IMR-90 (cell line): ENCODE measurements at regions not wholly inside any gene's neighbourhood (a gene's known extent, or its start where the extent isn't known, plus 50 kb on each side); places are given as distances from the start of the nearest gene placed in this dataset.

Experiments
- ATAC-seq: fragments of 200-7000 bp; cut with Tn5 transposase; 2 replicates; pipeline ENCODE4 v1.9.1; 2020; ENCODE audit warnings: low read depth, mild to moderate bottlenecking, moderate library complexity
- BruUV-seq: library from RNA; stranded (reverse); fragments of 400-500 nt; replicated peaks from 2 replicates; lab custom pipeline; 2021; lab: Mats Ljungman, UMichigan
- CTCF ChIA-PET: fragments of 300-600 bp; formaldehyde crosslinking; extraction: SDS; loops from one replicate; lab custom pipeline; 2021; ENCODE audit warnings: antibody characterized with exemption; lab: Yijun Ruan, JAX
- POLR2A ChIA-PET: fragments of 300-600 bp; sonication (Branson Sonifier 250); formaldehyde crosslinking; loops from one replicate; lab custom pipeline; 2022; ENCODE audit warnings: antibody characterized with exemption; ENCODE audit not compliant: unreplicated experiment; lab: Charles Lee
- DNase-seq: peaks from one replicate; pipeline ENCODE4 v3.0.0; 2013
- H2AFZ ChIP-seq: replicated peaks from 2 replicates; pipeline ENCODE3; 2013; ENCODE audit warnings: low read length, mild to moderate bottlenecking; ENCODE audit not compliant: poor library complexity
- H2AK5ac ChIP-seq: 2 replicates; pipeline ENCODE4 v1.6.1; 2013; ENCODE audit warnings: low read depth, low read length, inconsistent platforms
- H2AK9ac ChIP-seq: replicated peaks from 2 replicates; pipeline ENCODE3; 2013; ENCODE audit warnings: mild to moderate bottlenecking, low read depth, low read length, moderate library complexity; ENCODE audit not compliant: poor library complexity
- H2BK120ac ChIP-seq: 2 replicates; pipeline ENCODE4 v1.6.1; 2013; ENCODE audit warnings: low read depth, low read length, inconsistent platforms
- H2BK15ac ChIP-seq: 3 replicates; pipeline ENCODE4 v1.6.1; 2013; ENCODE audit warnings: low read depth, low read length, inconsistent platforms
- H2BK20ac ChIP-seq: 2 replicates; pipeline ENCODE4 v1.6.1; 2013; ENCODE audit warnings: low read depth, mild to moderate bottlenecking, inconsistent platforms, low read length, moderate library complexity
- H2BK5ac ChIP-seq: 2 replicates; pipeline ENCODE4 v1.6.1; 2013; ENCODE audit warnings: mild to moderate bottlenecking, low read depth, low read length, inconsistent platforms; ENCODE audit not compliant: poor library complexity, severe bottlenecking
- H3K14ac ChIP-seq: replicated peaks from 2 replicates; pipeline ENCODE4 v1.6.1; 2013; ENCODE audit warnings: low read depth, low read length, inconsistent platforms
- H3K18ac ChIP-seq: 2 replicates; pipeline ENCODE4 v1.6.1; 2013; ENCODE audit warnings: low read depth, low read length, control low read depth
- H3K23ac ChIP-seq: 2 replicates; pipeline ENCODE4 v1.6.1; 2013; ENCODE audit warnings: low read depth, low read length, inconsistent platforms
- H3K27ac ChIP-seq: 2 replicates; pipeline ENCODE4 v1.5.1; 2013; ENCODE audit warnings: mild to moderate bottlenecking, control low read depth, low read length; ENCODE audit not compliant: insufficient read depth
- H3K27me3 ChIP-seq: 2 replicates; pipeline ENCODE4 v1.6.1; 2013; ENCODE audit warnings: low read length; ENCODE audit not compliant: control insufficient read depth, insufficient read depth
- H3K36me3 ChIP-seq: 2 replicates; pipeline ENCODE4 v1.6.1; 2013; ENCODE audit warnings: low read length, mixed read lengths; ENCODE audit not compliant: control insufficient read depth, insufficient read depth
- H3K4ac ChIP-seq: 2 replicates; pipeline ENCODE4 v1.6.1; 2013; ENCODE audit warnings: low read depth, low read length, inconsistent platforms
- H3K4me1 ChIP-seq: 2 replicates; pipeline ENCODE4 v1.6.1; 2013; ENCODE audit warnings: low read length, mixed read lengths; ENCODE audit not compliant: control insufficient read depth, insufficient read depth
- H3K4me2 ChIP-seq: 2 replicates; pipeline ENCODE4 v1.6.1; 2013; ENCODE audit warnings: low read depth, mild to moderate bottlenecking, control low read depth, low read length, moderate library complexity
- H3K4me3 ChIP-seq: 2 replicates; pipeline ENCODE4 v1.5.1; 2013; ENCODE audit warnings: low read depth, mild to moderate bottlenecking, control low read depth, low read length, moderate library complexity; ENCODE audit not compliant: insufficient read depth
- H3K56ac ChIP-seq: 2 replicates; pipeline ENCODE4 v1.6.1; 2013; ENCODE audit warnings: low read length, inconsistent platforms; ENCODE audit not compliant: insufficient read depth; ENCODE audit errors: extremely low read depth
- H3K79me1 ChIP-seq, 2 experiments: 2 replicates each; pipeline ENCODE4 v1.6.1; 2013; ENCODE audit warnings: low read length in 2 of 2, inconsistent platforms in 1 of 2, low read depth in 1 of 2
- H3K9ac ChIP-seq: 2 replicates; pipeline ENCODE4 v1.6.1; 2013; ENCODE audit warnings: low read depth, low read length, control low read depth
- H3K9me1 ChIP-seq: 2 replicates; pipeline ENCODE4 v1.6.1; 2013; ENCODE audit warnings: low read length, inconsistent platforms; ENCODE audit not compliant: insufficient read depth
- H3K9me3 ChIP-seq: 2 replicates; pipeline ENCODE4 v1.6.1; 2013; ENCODE audit warnings: low read length; ENCODE audit not compliant: control insufficient read depth, insufficient read depth
- H4K20me1 ChIP-seq: 2 replicates; pipeline ENCODE4 v1.6.1; 2013; ENCODE audit warnings: low read length, inconsistent platforms; ENCODE audit not compliant: insufficient read depth
- H4K5ac ChIP-seq: 2 replicates; pipeline ENCODE4 v1.6.1; 2013; ENCODE audit warnings: mild to moderate bottlenecking, low read depth, low read length, control low read depth
- H4K8ac ChIP-seq, 2 experiments: 2 replicates each; pipeline ENCODE4 v1.6.1; 2013; ENCODE audit warnings: low read depth in 2 of 2, low read length in 2 of 2, control low read depth in 1 of 2, inconsistent platforms in 1 of 2
- H4K91ac ChIP-seq: 2 replicates; pipeline ENCODE4 v1.6.1; 2013; ENCODE audit warnings: low read depth, low read length, inconsistent platforms; ENCODE audit not compliant: insufficient read depth
- BHLHE40 ChIP-seq: fragments of 150-350 bp; IDR thresholded peaks from 2 replicates; pipeline ENCODE4 v1.6.1; 2016; ENCODE audit warnings: mild to moderate bottlenecking, low read depth, low read length
- CEBPB ChIP-seq: IDR thresholded peaks from 2 replicates; pipeline ENCODE4 v1.6.1; 2012; ENCODE audit warnings: low read depth, low read length, improper control_type of control experiment
- CHD1 ChIP-seq: IDR thresholded peaks from 2 replicates; pipeline ENCODE4 v1.6.1; 2012; ENCODE audit warnings: low read depth, low read length, improper control_type of control experiment
- FOS ChIP-seq: fragments of 150-350 bp; IDR thresholded peaks from 2 replicates; pipeline ENCODE4 v1.6.1; 2016; ENCODE audit warnings: low read depth, low read length
- MAFK ChIP-seq: IDR thresholded peaks from 2 replicates; pipeline ENCODE4 v1.6.1; 2012; ENCODE audit warnings: low read depth, low read length, improper control_type of control experiment
- MAZ ChIP-seq: IDR thresholded peaks from 2 replicates; pipeline ENCODE4 v1.6.1; 2012; ENCODE audit warnings: low read depth, mild to moderate bottlenecking, low read length, improper control_type of control experiment, moderate library complexity, borderline replicate concordance
- MXI1 ChIP-seq: IDR thresholded peaks from 2 replicates; pipeline ENCODE4 v1.6.1; 2012; ENCODE audit warnings: low read depth, mild to moderate bottlenecking, low read length, moderate library complexity, borderline replicate concordance
- NFE2L2 ChIP-seq: fragments of 150-350 bp; IDR thresholded peaks from 2 replicates; pipeline ENCODE4 v1.6.1; 2016; ENCODE audit warnings: low read depth, mild to moderate bottlenecking, low read length
- POLR2A ChIP-seq: IDR thresholded peaks from 2 replicates; pipeline ENCODE4 v1.6.1; 2012; ENCODE audit warnings: mild to moderate bottlenecking, low read depth, low read length
- RAD21 ChIP-seq: IDR thresholded peaks from 2 replicates; pipeline ENCODE4 v1.6.1; 2012; ENCODE audit warnings: low read length, improper control_type of control experiment
- RCOR1 ChIP-seq: IDR thresholded peaks from 2 replicates; pipeline ENCODE4 v1.6.1; 2012; ENCODE audit warnings: mild to moderate bottlenecking, low read length, improper control_type of control experiment; ENCODE audit not compliant: insufficient replicate concordance
- RFX5 ChIP-seq: IDR thresholded peaks from 2 replicates; pipeline ENCODE4 v1.8.0; 2012; ENCODE audit warnings: low read depth, mild to moderate bottlenecking, low read length, moderate library complexity
- SMC3 ChIP-seq: fragments of 150-350 bp; IDR thresholded peaks from 2 replicates; pipeline ENCODE4 v1.6.1; 2016; ENCODE audit warnings: low read depth, mild to moderate bottlenecking, antibody characterized with exemption, low read length, moderate library complexity
- WGBS, 2 experiments: methylation state at CpG; one replicate each; pipeline versions ENCODE4 v1.1.5 to v1.1.7; 2013; ENCODE audit warnings: missing lambda C conversion rate in 2 of 2; ENCODE audit not compliant: insufficient read length in 1 of 2; ENCODE audit errors: extremely low coverage in 2 of 2; 5-methylcytosine and 5-hydroxymethylcytosine counted together
- dilution Hi-C: fragments of 300-500 bp; cut with HindIII; formaldehyde crosslinking; loops from one replicate; pipeline ENCODE4 v1.14.3; 2018; ENCODE audit warnings: low sequenced_read_pairs; ENCODE audit not compliant: unreplicated experiment
- in situ Hi-C: fragments of 300-500 bp; cut with MboI; formaldehyde crosslinking; loops from 3 replicates; pipeline ENCODE4 v1.14.3; 2019; ENCODE audit warnings: low sequenced_read_pairs, inconsistent platforms, mixed read lengths
- intact Hi-C: fragments of 100-400 bp; cut with micrococcal nuclease; formaldehyde crosslinking; loops from 2 replicates; pipeline ENCODE4 v1.10.0; 2022
- TF ChIP-seq, protein P1 (sequence below): fragments of 150-350 bp; IDR thresholded peaks from 2 replicates; pipeline ENCODE4 v1.6.1; 2016; ENCODE audit warnings: low read depth, mild to moderate bottlenecking, low read length, moderate library complexity, borderline replicate concordance
- TF ChIP-seq, protein P2 (sequence below): fragments of 150-350 bp; IDR thresholded peaks from 2 replicates; pipeline ENCODE4 v1.6.1; 2017; ENCODE audit warnings: mild to moderate bottlenecking, antibody characterized with exemption, low read length, low read depth
- TF ChIP-seq, protein P3 (sequence below): conservative IDR thresholded peaks from 2 replicates; pipeline ENCODE4 v1.5.1; 2012; ENCODE audit warnings: mild to moderate bottlenecking, low read depth, low read length, improper control_type of control experiment

DNA sequence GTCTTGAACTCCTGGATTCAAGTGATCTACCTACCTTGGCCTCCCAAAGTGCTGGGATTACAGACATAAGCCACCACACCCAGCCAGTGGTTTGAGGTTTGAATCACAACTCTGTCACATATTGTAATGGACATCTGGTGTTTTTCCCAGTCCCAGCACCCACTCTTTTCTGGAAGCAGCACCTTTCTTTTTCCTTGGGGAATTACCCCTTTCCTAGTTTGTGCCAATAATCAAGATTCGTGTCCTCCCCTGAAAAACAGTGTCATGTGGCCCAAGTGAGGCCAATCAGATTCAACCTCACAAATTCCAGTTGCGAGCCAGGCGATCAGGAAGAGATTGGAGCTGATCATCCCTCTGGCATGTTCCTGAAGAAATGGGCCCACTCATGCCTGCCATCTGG lies 71.7 kb upstream of the SGK1 start:
- DNase-seq (no peak), ATAC-seq (no peak)
- Histone ChIP-seq H3K18ac (no peak overlapping the region), H3K56ac (no peak overlapping the region), H3K27me3 (no peaks in the 10 kb centered on the region), H3K4ac (no peak overlapping the region), H2AFZ (no peak overlapping the region), H3K23ac (no peak overlapping the region), H3K9me1 (no peaks in the 10 kb centered on the region), H2BK5ac (no peak overlapping the region), H4K5ac (no peak overlapping the region), H3K79me1 (no peaks in the 10 kb centered on the region), H4K8ac (no peak overlapping the region), H4K20me1 (no peaks in the 10 kb centered on the region), H3K9me3 (no peaks in the 10 kb centered on the region), H3K9ac (no peak overlapping the region), H2BK20ac (no peak overlapping the region), H3K4me2 (no peak overlapping the region), H3K27ac (no peak overlapping the region), H3K4me1 (no peaks in the 10 kb centered on the region), H3K14ac (no peak overlapping the region), H2AK9ac (no peak overlapping the region), H4K91ac (no peak overlapping the region), H2BK15ac (no peak overlapping the region), H2AK5ac (peak overlapping the region; percentile 11; the same call in 1 of the 2 replicates), H2BK120ac (no peak overlapping the region), H3K36me3 (no peaks in the 10 kb centered on the region), H3K4me3 (no peak overlapping the region)
- TF ChIP-seq RFX5 (no peak), NFE2L2 (no peak), POLR2A (no peak), CEBPB (no peak), MAZ (no peak), SMC3 (no peak), RCOR1 (no peak), MAFK (no peak), BHLHE40 (no peak), RAD21 (no peak), FOS (no peak), CHD1 (no peak), MXI1 (no peak)
- TF ChIP-seq, protein P1, sequence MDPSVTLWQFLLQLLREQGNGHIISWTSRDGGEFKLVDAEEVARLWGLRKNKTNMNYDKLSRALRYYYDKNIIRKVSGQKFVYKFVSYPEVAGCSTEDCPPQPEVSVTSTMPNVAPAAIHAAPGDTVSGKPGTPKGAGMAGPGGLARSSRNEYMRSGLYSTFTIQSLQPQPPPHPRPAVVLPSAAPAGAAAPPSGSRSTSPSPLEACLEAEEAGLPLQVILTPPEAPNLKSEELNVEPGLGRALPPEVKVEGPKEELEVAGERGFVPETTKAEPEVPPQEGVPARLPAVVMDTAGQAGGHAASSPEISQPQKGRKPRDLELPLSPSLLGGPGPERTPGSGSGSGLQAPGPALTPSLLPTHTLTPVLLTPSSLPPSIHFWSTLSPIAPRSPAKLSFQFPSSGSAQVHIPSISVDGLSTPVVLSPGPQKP = no peak
- TF ChIP-seq, protein P2, sequence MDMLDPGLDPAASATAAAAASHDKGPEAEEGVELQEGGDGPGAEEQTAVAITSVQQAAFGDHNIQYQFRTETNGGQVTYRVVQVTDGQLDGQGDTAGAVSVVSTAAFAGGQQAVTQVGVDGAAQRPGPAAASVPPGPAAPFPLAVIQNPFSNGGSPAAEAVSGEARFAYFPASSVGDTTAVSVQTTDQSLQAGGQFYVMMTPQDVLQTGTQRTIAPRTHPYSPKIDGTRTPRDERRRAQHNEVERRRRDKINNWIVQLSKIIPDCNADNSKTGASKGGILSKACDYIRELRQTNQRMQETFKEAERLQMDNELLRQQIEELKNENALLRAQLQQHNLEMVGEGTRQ = no peak
- TF ChIP-seq, protein P3, sequence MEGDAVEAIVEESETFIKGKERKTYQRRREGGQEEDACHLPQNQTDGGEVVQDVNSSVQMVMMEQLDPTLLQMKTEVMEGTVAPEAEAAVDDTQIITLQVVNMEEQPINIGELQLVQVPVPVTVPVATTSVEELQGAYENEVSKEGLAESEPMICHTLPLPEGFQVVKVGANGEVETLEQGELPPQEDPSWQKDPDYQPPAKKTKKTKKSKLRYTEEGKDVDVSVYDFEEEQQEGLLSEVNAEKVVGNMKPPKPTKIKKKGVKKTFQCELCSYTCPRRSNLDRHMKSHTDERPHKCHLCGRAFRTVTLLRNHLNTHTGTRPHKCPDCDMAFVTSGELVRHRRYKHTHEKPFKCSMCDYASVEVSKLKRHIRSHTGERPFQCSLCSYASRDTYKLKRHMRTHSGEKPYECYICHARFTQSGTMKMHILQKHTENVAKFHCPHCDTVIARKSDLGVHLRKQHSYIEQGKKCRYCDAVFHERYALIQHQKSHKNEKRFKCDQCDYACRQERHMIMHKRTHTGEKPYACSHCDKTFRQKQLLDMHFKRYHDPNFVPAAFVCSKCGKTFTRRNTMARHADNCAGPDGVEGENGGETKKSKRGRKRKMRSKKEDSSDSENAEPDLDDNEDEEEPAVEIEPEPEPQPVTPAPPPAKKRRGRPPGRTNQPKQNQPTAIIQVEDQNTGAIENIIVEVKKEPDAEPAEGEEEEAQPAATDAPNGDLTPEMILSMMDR = no peak
- in situ Hi-C loops (no loop called here), intact Hi-C loops (no loop called here), dilution Hi-C loops (no loop called here)
- ChIA-PET POLR2A (no interaction called here), CTCF (no interaction called here)
- WGBS, 2 experiments = no CpG with 5 or more reads among the region's 3 CpGs
- no TSS peak for BruUV-seq
